ENCODE measurements at regions not wholly inside any gene's neighbourhood (a gene's known extent, or its start where the extent isn't known, plus 50 kb on each side); places are given as distances from the start of the nearest gene placed in this dataset.

- TF ChIP-seq CTCF (IDR thresholded peaks at IDR 0.05) (no peak), POLR2A (IDR thresholded peaks at IDR 0.05) (no peak)
These were observed 235.0 kb downstream of the CDC5L start for GRCh38 chr6:44622555-44622954.
